Lower leg skin (tissue), 4 donors: ENCODE measurements at regions not wholly inside any gene's neighbourhood (a gene's known extent, or its start where the extent isn't known, plus 50 kb on each side); places are given as distances from the start of the nearest gene placed in this dataset.

ENCODE experiments used
- DNase-seq, 2 donors: peaks; one replicate each; pipeline ENCODE4 v3.0.0-alpha.2; 2019; ENCODE audit warnings: low spot score in 2 of 2
- H3K4me3 ChIP-seq: fragments of 200-600 bp; sonication (generic); 2 replicates; pipeline ENCODE4 v1.5.1; 2017; ENCODE audit warnings: mild to moderate bottlenecking, low read depth; ENCODE audit not compliant: poor library complexity, severe bottlenecking
- CTCF ChIP-seq, 3 donors: fragments of 450-650 bp; IDR thresholded peaks; one replicate each; pipeline ENCODE4 v1.5.1; 2016; ENCODE audit warnings: antibody characterized with exemption in 3 of 3, mild to moderate bottlenecking in 3 of 3, moderate library complexity in 2 of 3
- POLR2A ChIP-seq, 2 donors: fragments of 450-650 bp; IDR thresholded peaks; one replicate each; pipeline ENCODE4 v1.6.1; 2016 to 2017; ENCODE audit warnings: antibody characterized with exemption in 2 of 2, mild to moderate bottlenecking in 1 of 2, moderate library complexity in 1 of 2
- WGBS, 2 donors: methylation state at CpG; one replicate each; pipeline ENCODE4 v1.1.5; 2018; 5-methylcytosine and 5-hydroxymethylcytosine counted together
- intact Hi-C: fragments of 100-400 bp; cut with DNase I; formaldehyde crosslinking; loops from one replicate; pipeline ENCODE4 v1.15.0; 2023; ENCODE audit warnings: low total_unique reads

GRCh38 chr15:60057554-60057953 lies 53.4 kb downstream of the FOXB1 start:
- no peak for DNase-seq
- H3K4me3 ChIP-seq = no peak overlapping the region
- TF ChIP-seq CTCF (IDR thresholded peaks at IDR 0.05) (no peak), POLR2A (IDR thresholded peaks at IDR 0.05) (no peak)
- intact Hi-C loops = no loop called here
- WGBS, 2 donors = 64 to 73% methylated on average over 3 of the region's 3 CpGs

GRCh38 chr15:60059186-60059585 lies 55.1 kb downstream of the FOXB1 start:
- H3K4me3 ChIP-seq = no peak overlapping the region
- 50 to 67% methylated on average over 1 of the region's 1 CpG for WGBS, 2 donors
- DNase-seq = no peak
- no peak for TF ChIP-seq CTCF (IDR thresholded peaks at IDR 0.05)
- TF ChIP-seq POLR2A (IDR thresholded peaks at IDR 0.05) = no peak
- intact Hi-C loops = no loop called here

- H3K4me3 ChIP-seq = no peak overlapping the region
- intact Hi-C loops = no loop called here
- DNase-seq = no peak
- TF ChIP-seq POLR2A (IDR thresholded peaks at IDR 0.05) = no peak
- TF ChIP-seq CTCF (IDR thresholded peaks at IDR 0.05) = no peak
- WGBS, 2 donors = 82 to 100% methylated on average over 1 of the region's 1 CpG
Observed at GRCh38 chr15:60061758-60062157, 57.6 kb downstream of the FOXB1 start.

- no peak for DNase-seq
- intact Hi-C loops = no loop called here
- no peak for TF ChIP-seq POLR2A (IDR thresholded peaks at IDR 0.05)
- no peak for TF ChIP-seq CTCF (IDR thresholded peaks at IDR 0.05)
- 80 to 86% methylated on average over 3 of the region's 3 CpGs for WGBS, 2 donors
- H3K4me3 ChIP-seq = no peak overlapping the region
Observed at GRCh38 chr15:60062826-60063225, 58.7 kb downstream of the FOXB1 start.

- no peak overlapping the region for H3K4me3 ChIP-seq
- DNase-seq = no peak
- TF ChIP-seq CTCF (IDR thresholded peaks at IDR 0.05) (no peak), POLR2A (IDR thresholded peaks at IDR 0.05) (no peak)
- intact Hi-C loops = no loop called here
- 75 to 79% methylated on average over 7 of the region's 7 CpGs for WGBS, 2 donors
Observed at GRCh38 chr15:60065951-60066350, 61.8 kb downstream of the FOXB1 start.

GRCh38 chr15:60070838-60071493 lies 66.9 kb downstream of the FOXB1 start:
- TF ChIP-seq POLR2A (IDR thresholded peaks at IDR 0.05) = no peak
- no peak for TF ChIP-seq CTCF (IDR thresholded peaks at IDR 0.05)
- DNase-seq = no peak
- no peak overlapping the region for H3K4me3 ChIP-seq
- intact Hi-C loops = no loop called here
- WGBS, 2 donors = 40% methylated on average over 8 of the region's 8 CpGs
